ENCODE measurements at regions not wholly inside any gene's neighbourhood (a gene's known extent, or its start where the extent isn't known, plus 50 kb on each side); places are given as distances from the start of the nearest gene placed in this dataset.
"Not testable (repeated sequence)": the region's sequence is repeated elsewhere in the genome, so short reads cannot be mapped to it uniquely, and the experiment has no call there.

DNA sequence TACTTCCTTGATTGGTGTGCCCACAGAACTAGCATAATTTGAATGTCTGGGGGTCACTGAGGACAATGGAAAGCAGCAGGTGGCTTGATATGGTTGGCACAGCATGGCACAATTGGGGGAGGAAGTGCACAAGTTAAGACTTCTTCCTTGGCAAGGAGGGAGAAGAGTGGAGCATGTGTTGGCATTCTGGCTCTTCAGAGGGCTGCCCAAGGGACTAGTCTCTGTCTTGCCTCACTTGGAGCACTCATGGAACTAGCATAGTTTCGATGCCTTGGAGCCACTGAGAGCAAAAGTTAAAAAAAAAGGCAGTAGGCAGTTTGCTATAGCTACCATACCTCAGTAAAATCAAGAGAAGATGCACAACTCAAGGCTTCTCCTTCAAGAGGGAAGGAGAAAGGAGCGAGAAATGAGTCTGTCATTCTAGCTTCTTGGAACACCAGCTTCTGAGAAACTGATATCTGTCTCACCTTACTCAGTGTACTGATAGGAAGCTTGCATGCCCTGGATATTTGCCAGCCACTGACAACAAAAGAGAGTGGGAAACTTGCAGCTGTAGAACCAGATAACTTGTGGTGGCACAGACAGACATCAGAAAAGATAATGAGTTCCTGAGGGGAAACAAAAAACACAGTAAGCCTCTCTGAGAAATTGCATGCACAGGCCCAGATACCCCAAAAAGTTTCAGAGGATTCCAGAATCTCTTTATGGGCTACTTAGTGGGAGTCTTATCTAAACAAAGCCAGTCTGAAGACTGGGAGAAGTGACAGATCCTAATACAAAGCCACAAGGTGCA, 207.5 kb upstream of the SAMSN1 start:
- no peak for DNase-seq

GRCh38 chr21:14753069-14753465, 207.0 kb upstream of the SAMSN1 start:
- DNase-seq: no peak

- no peak for DNase-seq
Measured at GRCh38 chr21:14752345-14752909, 206.3 kb upstream of the SAMSN1 start.

- no peak for DNase-seq
Measured at GRCh38 chr21:14751602-14752344, 205.7 kb upstream of the SAMSN1 start.

GRCh38 chr21:14751011-14751410, 204.9 kb upstream of the SAMSN1 start:
- DNase-seq: no peak

DNA sequence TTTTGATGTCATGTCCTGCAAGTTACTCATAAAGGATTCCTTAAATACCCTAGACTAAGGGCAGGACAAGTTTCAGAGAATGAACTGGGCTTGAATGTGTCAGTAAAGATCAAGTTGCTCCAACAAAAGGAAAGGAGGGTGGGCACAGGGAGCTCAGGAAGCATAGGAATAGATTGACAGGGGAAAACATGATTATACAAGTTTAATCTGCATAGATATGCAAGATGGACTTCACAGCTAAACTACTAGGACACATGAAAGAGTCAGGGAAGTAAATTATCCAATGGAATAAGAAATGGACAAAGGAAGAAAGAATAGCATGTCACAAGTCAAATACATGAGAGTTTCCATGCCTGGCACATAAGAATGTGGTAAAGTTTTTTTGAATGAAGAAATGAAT, 203.9 kb upstream of the SAMSN1 start:
- DNase-seq: no peak

DNA sequence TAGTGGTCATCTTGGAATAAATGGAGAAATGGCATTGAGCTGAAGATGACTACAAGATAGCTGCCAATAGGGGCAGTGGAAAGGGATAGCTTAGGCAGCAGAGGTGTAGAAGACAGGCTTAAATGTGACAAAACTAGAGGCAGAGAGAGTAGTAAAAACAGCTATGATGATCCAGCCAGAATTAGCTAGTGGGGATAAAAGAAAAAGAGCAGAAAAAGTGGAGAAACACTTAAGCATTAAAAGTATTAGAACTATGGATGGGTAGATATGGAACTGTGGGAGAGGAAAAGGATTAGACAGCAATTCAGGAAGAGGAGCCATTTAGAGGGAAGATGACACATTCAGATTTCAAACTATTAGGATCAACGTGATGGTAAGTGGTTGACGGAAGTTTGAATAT, 202.5 kb upstream of the SAMSN1 start:
- no peak for DNase-seq

DNA sequence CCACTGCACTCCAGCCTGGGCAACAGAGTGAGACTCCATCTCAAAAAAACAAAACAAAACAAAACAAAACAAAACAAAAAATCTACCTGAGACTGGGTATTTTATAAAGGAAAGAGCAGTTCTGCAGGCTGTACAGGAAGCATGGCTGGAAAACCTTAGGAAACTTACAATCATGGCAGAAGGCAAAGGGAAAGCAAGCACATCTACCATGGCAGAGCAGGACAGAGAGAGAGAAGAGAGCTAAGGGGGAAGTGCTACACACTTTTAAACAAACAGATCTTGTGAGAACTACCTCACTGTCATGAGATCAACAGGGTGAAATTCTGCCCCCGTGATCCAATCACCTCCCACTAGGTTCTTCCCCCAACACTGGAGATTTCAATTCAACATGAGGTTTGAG, 198.3 kb upstream of the SAMSN1 start:
- DNase-seq: no peak

DNA sequence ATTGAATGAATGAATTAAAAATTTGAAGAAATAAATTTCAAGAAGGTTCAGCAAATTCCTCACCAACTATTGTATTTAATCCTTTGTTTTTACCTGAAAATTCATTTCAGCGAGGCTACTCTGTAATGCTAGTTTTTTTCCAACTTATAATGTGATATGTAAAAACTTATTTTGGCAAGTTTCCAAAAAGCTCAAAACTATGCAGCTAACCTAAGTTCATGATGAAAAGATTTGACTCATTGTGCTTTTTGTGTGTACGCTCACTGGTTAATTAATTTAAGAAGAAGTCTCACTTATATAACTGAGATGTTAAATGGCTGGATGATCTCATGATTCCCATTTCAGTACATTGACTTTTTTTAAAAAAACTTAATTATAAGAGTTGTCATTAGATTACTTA, 196.0 kb upstream of the SAMSN1 start:
- DNase-seq: no peak

DNA sequence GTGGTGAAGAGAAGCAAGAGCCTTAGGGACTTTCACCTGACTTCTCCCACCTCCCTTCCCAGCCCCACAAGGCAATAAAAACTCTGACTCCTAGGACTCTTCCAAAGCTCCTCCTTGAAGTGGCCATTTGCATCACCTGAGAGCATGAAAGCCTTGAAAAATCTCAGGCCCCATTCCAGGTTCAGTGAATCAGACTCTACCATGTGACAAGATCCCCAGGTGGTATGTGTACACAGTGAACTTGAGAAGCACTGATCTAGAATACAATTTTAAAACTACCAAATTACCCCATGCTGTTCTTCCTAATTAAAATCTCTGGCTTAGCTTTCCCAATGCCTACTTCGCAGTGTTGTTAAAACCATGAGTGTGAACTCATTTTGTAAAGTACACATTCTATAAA, 195.1 kb upstream of the SAMSN1 start:
- no peak for DNase-seq

DNA sequence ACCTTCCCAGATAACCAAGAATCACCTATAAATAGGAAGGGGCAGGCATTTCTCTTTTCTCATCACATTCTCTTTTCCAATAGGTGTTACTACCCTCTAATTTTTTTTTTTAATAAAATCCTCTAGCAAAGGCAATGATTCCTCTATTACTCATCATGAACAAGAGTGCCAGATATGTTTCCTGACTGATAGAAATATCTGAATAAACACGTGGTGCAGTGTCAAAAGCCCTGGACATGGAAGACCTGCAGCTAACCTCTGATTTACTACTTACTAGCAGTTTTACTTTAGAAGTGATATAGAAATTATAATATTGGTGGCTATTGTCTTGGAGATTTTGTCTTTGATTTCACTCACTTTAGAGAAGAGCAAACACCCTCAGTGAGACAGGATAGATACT, 194.6 kb upstream of the SAMSN1 start:
- DNase-seq: no peak

- no peak for DNase-seq
Measured at GRCh38 chr21:14740116-14740515, 194.0 kb upstream of the SAMSN1 start.

- no peak for DNase-seq
Measured at GRCh38 chr21:14739590-14739989, 193.5 kb upstream of the SAMSN1 start.

DNA sequence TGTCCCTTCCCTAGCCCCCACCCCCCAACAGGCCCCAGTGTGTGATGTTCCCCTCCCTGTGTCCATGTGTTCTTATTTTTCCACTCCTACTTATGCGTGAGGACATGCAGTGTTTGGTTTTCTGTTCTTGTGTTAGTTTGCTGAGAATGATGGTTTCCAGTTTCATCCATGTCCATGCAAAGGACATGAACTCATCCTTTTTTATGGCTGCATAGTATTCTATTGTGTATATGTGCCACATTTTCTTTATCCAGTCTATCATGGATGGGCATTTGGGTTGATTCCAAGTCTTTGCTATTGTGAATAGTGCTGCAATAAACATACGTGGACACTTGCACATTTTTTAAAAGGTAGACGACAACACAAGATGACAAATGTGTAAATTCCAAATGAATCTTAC, 192.5 kb upstream of the SAMSN1 start:
- not testable (repeated sequence) for DNase-seq

DNA sequence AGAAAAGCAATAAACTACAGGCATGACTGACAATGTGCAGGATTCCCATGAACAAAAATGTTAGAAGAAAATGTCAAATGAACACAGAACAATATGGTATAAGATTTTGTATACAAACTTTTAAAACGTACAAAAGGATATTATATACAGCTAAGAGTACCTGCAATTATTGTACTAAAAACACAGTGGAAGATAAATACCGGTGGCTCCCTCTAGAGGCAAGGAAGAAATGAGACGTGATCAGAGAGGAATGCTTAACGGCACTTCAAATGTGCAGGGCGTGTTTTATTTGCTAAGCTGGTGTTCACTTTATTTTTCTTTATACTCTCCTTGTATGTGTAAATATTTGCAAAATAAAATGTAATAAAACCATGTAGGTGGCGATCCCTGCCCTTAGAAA, 191.8 kb upstream of the SAMSN1 start:
- DNase-seq: peak; percentile 64

DNA sequence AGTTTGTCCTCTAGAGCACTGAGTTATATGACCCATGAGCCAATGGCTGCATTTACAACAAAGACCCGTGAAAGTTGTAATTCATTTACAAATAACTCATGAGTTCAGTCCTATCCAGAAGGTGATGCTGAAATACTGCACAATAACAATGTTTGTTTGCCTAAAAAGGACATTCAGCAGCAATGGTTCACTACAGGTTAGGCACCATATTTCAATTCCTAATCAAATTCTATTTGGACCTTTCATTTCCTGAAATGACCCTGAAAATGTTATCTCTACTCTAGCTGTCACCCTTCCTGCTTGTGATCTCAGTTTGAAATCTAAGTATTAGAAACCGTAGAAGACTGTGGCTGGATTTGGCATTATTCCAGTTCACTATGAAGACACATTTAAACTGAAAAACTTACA, 191.2 kb upstream of the SAMSN1 start:
- DNase-seq: no peak

GRCh38 chr21:14736672-14737071, 190.6 kb upstream of the SAMSN1 start:
- no peak for DNase-seq

GRCh38 chr21:14736162-14736561, 190.0 kb upstream of the SAMSN1 start:
- no peak for DNase-seq

GRCh38 chr21:14734833-14735232, 188.7 kb upstream of the SAMSN1 start:
- DNase-seq: no peak

GRCh38 chr21:14734191-14734590, 188.1 kb upstream of the SAMSN1 start:
- DNase-seq: no peak

DNA sequence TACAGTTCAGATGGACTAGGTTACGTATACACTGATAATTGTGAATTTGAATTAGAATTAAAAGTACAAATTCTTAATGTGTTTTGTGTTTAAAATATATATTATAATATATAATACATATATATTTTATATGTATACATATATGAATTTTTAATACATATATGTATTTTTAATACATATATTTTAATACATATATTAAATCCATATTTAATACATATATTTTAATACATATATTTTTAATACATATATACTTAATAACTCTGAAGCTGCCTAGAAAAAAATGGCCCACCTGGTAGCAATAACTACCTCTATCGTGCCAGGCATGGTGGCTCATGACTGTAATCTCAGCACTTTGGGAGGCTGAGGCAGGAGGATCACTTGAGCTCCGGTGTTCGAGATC, 179.1 kb upstream of the SAMSN1 start:
- no peak for DNase-seq

DNA sequence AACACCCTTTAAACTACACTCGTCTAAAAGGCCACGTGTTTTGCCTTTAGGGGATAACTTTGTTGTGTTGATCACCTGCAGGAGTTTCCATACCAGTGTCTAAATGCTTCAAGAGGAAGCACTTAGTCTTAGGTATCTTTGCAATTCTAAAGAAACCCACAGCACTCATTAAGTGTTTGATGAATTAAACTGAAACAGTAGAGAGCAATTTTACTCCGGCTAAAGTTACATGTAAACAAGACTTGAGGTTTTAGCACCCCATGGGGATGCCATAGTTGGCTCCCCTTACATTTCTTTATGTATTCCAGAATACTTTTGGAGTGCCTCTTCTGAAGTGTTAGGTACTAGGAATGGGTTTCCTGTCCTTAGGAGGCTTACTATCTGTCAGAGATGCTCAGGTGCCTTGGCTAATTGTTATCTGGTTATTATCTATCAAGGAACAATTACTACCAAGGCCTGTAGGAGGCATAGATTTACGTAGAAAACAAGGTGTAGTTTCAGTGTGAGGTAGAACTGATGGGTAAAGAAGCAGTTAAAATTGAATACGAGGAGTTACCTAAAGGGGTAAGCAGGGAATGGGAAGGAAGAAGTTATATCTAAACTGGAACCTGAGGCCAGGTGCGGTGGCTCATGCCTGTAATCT, 176.8 kb upstream of the SAMSN1 start:
- no peak for DNase-seq

DNA sequence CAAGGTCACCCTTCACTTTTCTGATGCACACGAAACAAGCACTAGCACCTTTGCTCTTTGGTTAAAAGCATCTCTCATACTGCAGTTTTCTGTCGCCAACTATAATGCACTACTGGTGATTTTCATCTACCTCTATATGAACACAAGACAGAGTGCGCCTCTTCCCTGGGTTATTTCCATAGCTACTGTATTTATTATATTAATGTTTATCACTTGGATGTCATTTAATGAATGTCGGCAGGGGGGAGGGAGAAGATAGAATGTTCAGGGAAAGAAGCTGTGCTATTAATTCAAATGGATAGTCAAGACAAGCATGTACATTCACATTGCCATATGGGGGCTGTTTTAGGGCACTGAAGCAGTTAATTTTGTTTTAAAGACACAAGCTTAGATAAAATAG, 174.1 kb upstream of the SAMSN1 start:
- no peak for DNase-seq

DNA sequence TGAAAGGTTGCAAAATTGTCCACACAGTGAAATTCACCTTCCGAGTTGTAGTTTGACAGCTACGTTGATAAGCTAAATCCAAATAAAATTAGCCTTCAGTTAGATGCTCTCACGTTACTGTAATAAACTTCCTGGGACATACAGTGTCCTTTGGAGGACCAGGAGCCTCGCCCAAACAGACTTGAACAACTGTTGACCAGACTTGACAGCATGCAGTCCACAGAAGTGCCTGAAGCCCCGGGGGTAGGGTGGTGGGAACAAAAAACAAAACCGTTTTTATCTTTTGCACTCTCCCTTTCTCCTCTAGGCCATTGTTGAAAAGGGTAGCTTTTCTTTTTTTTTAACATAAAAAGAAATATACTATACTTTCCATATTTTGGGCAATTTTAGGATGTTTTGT, 172.8 kb upstream of the SAMSN1 start:
- no peak for DNase-seq
